ENCODE measurements at regions not wholly inside any gene's neighbourhood (a gene's known extent, or its start where the extent isn't known, plus 50 kb on each side); places are given as distances from the start of the nearest gene placed in this dataset.

DNA sequence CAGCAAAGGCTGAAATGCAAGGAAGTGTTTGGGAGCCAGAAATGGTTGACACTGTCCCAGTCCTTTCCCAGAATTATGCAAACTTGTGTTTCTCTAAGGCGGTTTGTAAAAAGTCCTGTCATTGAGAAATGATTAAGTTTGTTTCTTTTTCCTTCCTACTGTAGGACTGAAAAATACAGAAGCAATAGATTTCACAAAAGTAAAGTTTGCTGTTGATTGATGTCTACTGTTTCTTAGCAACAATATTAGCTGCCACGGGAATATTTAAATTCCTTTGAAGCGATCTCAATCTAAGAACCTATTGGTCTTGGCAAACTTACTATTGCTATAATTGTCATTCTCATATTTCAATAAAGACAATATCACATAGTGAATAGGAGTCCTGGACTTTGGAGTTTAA lies 100.7 kb upstream of the IL12A start:
- TF ChIP-seq, protein P1, sequence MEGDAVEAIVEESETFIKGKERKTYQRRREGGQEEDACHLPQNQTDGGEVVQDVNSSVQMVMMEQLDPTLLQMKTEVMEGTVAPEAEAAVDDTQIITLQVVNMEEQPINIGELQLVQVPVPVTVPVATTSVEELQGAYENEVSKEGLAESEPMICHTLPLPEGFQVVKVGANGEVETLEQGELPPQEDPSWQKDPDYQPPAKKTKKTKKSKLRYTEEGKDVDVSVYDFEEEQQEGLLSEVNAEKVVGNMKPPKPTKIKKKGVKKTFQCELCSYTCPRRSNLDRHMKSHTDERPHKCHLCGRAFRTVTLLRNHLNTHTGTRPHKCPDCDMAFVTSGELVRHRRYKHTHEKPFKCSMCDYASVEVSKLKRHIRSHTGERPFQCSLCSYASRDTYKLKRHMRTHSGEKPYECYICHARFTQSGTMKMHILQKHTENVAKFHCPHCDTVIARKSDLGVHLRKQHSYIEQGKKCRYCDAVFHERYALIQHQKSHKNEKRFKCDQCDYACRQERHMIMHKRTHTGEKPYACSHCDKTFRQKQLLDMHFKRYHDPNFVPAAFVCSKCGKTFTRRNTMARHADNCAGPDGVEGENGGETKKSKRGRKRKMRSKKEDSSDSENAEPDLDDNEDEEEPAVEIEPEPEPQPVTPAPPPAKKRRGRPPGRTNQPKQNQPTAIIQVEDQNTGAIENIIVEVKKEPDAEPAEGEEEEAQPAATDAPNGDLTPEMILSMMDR (optimal IDR thresholded peaks at IDR 0.05 in 1 of 3, IDR thresholded peaks at IDR 0.05 in 1 of 3, conservative IDR thresholded peaks at IDR 0.05 in 1 of 3; ENCODE audit: extremely low read depth in 1 of 3, insufficient read depth in 2 of 3, low read length in 3 of 3), result no peak
- no peak for TF ChIP-seq EZH2 (IDR thresholded peaks at IDR 0.05; ENCODE audit: low read length)
